ENCODE measurements at regions not wholly inside any gene's neighbourhood (a gene's known extent, or its start where the extent isn't known, plus 50 kb on each side); places are given as distances from the start of the nearest gene placed in this dataset.

DNA sequence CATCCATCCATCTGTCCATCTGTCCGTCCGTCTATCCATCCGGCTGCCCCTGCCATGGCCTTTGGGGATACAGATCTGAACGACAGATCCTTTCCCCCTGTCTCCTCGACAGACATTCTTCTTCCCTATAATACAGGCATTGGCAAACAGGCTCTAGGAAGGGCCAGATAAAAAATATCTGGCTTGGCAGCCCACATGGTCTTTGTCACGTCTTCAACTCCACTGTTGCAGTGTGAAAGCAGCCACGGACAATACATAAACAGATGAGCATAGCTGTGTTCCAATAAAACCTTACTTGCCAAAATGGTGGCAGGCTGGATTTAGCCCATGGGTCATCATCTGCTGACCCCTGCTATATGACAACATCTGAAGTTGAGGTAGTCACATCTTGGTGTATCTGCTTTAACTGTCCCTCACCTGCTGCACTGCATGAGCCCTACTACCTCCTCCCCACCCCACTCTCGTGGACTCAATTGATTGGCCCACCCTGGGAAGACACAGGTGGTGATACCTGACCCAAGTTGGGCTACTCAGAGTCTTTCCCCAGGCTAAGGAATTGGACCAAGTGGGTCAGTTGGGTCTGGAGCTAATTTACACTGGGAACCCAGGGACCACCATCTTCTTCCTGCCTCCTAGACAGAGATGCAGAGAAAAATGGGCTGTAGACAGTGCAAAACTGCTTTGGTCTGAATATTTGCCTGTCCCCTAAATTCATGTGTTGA, 128.4 kb upstream of the SMAD3 start:
- peak in 1 of 2 donors; percentile 43 for DNase-seq (ENCODE audit: low read depth in 2 of 2)
- no peak for TF ChIP-seq CTCF (IDR thresholded peaks at IDR 0.05; ENCODE audit: low read depth, low read length)
- H3K4me3 ChIP-seq (replicated peaks in 1 of 2; ENCODE audit: low read depth in 2 of 2, low read length in 2 of 2) = peak overlapping the region; percentile 33 to 52

GRCh38 chr15:66937588-66937987, 127.8 kb upstream of the SMAD3 start:
- no peak overlapping the region for H3K4me3 ChIP-seq (replicated peaks in 1 of 2; ENCODE audit: low read depth in 2 of 2, low read length in 2 of 2)
- TF ChIP-seq CTCF (IDR thresholded peaks at IDR 0.05; ENCODE audit: low read depth, low read length) = no peak
- no peak for DNase-seq (ENCODE audit: low read depth in 2 of 2)

DNA sequence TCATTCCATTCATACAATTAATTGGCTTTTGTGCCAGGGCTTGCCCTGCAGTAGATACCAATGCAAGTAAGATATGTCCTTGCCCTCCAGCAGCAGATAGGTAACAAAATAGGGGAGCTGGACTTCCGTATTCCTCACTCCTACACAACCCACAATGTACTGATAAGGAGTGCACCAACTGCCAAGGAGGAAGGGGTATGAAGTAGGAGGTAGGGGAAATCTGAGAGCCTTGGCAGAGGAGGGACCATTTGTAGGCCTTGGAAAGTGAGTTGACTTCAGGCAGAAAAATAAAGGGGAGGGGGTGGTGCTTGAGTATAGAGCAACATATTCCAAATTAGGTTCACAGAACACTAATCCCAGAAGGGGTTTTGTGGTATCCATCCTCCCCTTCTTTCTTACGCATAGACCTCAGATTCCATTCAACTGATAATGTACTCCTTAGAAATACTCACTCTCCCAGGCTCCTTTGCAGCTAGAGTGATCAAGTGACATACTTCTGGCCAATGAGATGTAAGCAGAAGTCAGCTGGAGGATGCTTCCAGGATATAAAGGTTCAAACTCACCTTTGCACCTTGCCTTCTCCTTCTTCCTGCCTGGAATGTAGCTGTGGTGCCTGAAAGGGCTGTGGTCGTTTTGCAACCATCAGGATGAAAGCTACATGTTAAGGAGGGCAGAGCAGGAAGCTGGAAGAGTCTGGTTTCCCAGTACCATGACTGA, 127.1 kb upstream of the SMAD3 start:
- TF ChIP-seq CTCF (IDR thresholded peaks at IDR 0.05; ENCODE audit: low read depth, low read length) = no peak
- peak in 1 of 2 donors; percentile 20 for DNase-seq (ENCODE audit: low read depth in 2 of 2)
- H3K4me3 ChIP-seq (replicated peaks in 1 of 2; ENCODE audit: low read depth in 2 of 2, low read length in 2 of 2) = no peak overlapping the region

DNA sequence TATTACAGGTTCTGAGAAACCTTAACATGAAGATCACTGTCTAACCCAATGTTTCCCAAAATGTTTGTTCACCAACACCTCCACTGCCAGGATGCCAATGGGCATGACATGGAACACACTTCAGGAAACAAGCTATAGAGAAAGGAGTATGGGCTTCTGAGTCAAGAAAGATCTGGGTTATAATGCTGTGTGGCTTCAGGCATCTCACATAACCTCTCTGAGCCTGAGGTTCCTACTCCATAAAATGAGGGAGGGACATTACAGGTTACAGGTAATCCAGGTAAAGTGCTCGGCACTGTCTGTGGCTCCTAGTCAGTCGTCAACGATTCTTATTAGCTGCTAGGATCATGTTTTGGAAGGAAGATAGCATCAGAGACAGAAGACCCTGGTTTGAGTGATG, 126.4 kb upstream of the SMAD3 start:
- no peak for TF ChIP-seq CTCF (IDR thresholded peaks at IDR 0.05; ENCODE audit: low read depth, low read length)
- no peak overlapping the region for H3K4me3 ChIP-seq (replicated peaks in 1 of 2; ENCODE audit: low read depth in 2 of 2, low read length in 2 of 2)
- DNase-seq (ENCODE audit: low read depth in 2 of 2) = no peak

GRCh38 chr15:66939451-66940023, 125.9 kb upstream of the SMAD3 start:
- DNase-seq (ENCODE audit: low read depth in 2 of 2) = no peak
- H3K4me3 ChIP-seq (replicated peaks in 1 of 2; ENCODE audit: low read depth in 2 of 2, low read length in 2 of 2) = no peak overlapping the region
- no peak for TF ChIP-seq CTCF (IDR thresholded peaks at IDR 0.05; ENCODE audit: low read depth, low read length)

DNA sequence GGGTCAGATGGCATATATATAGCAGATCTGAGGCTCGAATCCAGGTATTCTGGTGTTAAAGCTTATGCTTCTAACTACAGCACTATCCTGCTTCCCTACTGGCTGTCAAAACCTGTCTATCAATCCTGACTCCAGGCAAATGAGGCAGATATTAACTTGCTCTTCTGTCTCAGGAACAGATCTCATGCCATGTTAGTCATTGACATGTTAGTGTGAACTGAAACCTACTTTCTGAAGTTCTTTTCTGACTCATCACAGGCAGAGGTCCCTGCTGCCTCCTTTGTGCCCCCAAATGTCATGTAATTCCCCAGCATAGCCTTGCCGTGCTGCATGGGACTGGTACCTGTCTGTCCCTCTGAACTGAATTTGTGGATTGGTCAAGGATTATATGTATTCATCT, 125.0 kb upstream of the SMAD3 start:
- peak in 1 of 2 donors; percentile 28 for DNase-seq (ENCODE audit: low read depth in 2 of 2)

More for the DNA sequence above, 125.0 kb upstream of the SMAD3 start:
- TF ChIP-seq CTCF (IDR thresholded peaks at IDR 0.05; ENCODE audit: low read depth, low read length) = no peak
- H3K4me3 ChIP-seq (replicated peaks in 1 of 2; ENCODE audit: low read depth in 2 of 2, low read length in 2 of 2) = no peak overlapping the region

Data from cardiac fibroblast (primary cell).